ENCODE measurements at regions not wholly inside any gene's neighbourhood (a gene's known extent, or its start where the extent isn't known, plus 50 kb on each side); places are given as distances from the start of the nearest gene placed in this dataset.

- DNase-seq (ENCODE audit: low read depth, low spot score), result no peak
These were observed 1165.7 kb upstream of the NCAM2 start for GRCh38 chr21:19832551-19832950.

GRCh38 chr21:19833082-19833481, 1165.1 kb upstream of the NCAM2 start:
- DNase-seq (ENCODE audit: low read depth, low spot score), result no peak

DNA sequence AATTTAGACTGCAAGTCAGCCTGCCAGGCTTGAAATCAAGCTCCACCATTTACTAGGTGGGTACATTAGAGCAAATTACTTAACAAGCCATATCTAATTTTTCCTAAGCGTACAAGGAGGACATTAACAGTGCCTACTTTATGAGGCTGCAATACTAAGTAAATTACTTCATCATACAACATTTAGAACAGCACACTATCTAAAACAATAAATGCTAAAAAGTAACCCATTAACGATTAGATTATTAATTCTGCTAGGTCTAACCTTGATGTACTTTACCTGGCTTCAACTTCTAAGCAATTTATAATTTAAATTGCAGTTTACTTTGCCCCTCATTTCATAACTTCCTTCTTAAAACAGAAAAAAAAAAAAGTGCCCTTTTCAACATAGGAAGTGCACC, 1155.6 kb upstream of the NCAM2 start:
- DNase-seq (ENCODE audit: low read depth, low spot score), result no peak

GRCh38 chr21:19844334-19844733, 1153.9 kb upstream of the NCAM2 start:
- DNase-seq (ENCODE audit: low read depth, low spot score), result no peak

DNA sequence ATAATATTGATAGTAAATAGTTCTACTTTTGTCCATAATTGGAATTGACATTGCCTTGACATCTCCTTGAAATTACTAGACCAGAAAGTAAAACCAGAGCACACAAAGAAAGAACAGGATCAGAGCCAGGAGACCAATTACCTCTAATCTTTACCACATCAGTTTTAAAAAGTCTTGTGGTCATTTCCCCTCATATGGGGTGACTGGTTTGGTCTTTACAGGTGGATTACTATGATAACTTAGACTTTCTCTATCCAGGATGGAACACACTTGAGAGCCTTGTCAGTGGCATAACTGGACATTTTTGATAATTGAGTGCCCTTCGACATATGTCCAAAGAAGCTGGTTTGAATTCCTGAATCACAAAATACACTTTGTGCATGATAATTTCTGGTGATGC, 1148.1 kb upstream of the NCAM2 start:
- no peak for DNase-seq (ENCODE audit: low read depth, low spot score)

DNA sequence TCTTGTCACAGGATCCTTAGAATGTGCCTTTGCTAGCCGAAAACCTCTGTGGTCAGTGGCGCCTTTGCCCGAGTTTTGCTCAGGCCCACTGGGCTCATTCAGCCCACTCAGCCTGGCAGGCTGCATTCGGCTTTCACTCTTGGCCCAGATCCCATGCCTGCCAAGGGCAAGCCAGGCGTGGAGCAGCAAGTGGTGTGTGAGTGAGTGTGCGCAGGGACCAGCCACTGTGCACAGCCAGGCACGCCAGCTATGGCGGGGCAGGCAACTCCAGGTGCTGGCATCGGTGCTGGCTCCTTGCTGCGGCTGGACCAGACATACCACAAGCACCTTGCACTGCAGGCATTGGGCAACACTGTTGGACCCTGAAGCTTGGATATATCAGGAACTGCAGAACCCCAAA, 1145.1 kb upstream of the NCAM2 start:
- DNase-seq (ENCODE audit: low read depth, low spot score), result no peak

DNA sequence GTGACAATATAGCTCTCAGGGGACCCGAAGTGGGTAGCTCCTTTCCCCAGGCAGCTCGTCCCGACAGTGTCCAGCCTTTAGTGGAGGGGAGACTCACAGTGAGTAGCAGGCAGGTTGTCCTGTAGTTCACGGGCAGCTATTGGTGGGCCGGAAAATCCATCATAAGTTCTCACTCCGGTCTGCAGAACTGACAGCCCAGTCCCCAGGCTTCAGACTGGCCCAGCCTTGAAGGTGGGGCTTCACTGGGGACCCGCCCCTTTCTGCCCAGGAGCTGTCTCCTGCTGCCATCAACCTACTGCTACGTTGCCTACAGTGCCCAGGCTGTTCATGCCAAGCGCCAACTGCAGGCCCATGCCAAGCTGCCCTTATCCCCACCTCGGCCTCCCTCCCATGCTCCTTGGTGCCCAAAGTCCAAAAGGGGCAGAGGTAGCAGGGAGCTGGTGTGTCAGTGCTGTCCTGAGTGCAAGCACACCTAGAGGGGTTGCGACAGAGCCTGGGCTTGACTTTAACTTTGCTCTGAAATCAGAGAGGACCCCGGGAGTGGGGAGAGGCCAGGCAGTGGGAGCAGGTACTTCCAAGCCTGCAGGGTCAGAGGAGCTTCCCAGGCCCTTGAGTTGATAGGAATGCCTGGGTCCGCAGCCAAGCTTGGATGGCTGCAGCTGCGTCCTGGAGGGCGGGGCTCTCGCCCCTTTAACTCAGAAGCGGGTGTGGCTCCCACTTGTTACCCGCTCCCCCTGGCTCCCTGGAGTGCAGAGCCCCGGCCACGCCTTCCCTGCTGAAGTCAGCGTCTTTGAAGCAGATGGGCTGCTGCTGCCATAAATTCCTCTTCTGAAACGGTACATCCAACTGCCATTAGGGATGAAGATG, 1144.3 kb upstream of the NCAM2 start:
- no peak for DNase-seq (ENCODE audit: low read depth, low spot score)

GRCh38 chr21:19855522-19855921, 1142.7 kb upstream of the NCAM2 start:
- no peak for DNase-seq (ENCODE audit: low read depth, low spot score)

DNA sequence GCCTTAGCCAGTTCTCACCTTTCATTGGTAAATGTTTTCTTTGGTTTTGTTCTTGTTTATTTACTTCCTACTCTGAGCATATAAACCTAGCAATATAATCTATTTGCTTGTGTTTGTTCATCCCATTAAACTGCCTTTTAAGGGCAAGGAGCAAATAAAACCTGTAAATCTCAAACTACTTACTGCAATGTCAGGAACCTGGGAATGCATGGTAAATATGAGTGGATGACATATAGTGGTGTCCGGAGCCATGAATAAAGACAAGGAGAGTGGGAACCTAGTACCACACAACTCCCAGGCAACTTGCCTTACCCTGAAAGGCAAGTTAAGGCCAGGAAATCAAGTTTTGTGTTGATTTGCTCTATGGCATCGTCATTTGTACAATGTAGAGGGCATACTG, 1133.7 kb upstream of the NCAM2 start:
- DNase-seq (ENCODE audit: low read depth, low spot score), result no peak

DNA sequence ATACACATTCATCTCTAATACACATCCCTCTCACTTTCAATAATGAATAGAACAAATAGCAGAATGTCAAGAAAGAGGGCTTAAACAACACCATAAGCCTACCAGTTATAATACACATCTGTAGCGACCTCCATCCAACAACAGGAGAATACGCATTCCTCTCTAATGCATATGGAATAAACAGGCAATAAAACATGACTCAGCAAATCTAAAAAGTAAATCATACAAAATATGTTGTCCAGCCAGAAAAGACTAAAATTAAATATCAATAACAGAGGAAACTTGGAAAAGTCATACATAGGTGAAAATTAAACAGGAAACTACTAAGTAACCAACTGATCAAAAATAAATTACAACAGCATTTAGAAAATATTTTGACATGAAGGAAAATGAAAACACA, 1127.5 kb upstream of the NCAM2 start:
- DNase-seq (ENCODE audit: low read depth, low spot score), result no peak

GRCh38 chr21:19874521-19874920, 1123.7 kb upstream of the NCAM2 start:
- no peak for DNase-seq (ENCODE audit: low read depth, low spot score)

- no peak for DNase-seq (ENCODE audit: low read depth, low spot score)
These were observed 1120.1 kb upstream of the NCAM2 start for GRCh38 chr21:19878133-19878532.

GRCh38 chr21:19899645-19900044, 1098.6 kb upstream of the NCAM2 start:
- no peak for DNase-seq (ENCODE audit: low read depth, low spot score)

- no peak for DNase-seq (ENCODE audit: low read depth, low spot score)
These were observed 1098.1 kb upstream of the NCAM2 start for GRCh38 chr21:19900149-19900548.

DNA sequence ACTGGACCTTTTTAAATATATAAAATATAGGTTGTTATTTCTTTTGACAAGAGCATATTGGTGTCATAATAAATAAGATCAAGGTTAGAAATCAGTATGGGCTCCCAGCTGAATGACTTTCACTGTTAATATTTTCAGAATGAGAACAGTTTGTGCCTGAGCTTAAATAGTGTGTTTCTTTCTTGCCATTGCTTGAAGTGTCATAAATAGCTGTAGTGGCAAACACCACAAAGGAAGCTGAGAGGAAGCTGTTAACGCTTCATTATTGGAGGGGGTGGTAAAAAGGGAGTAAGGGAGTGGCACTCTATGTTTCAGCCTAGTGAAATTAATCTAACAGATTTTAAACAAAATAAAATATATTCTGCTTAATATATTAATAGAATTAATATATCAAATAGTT, 1089.8 kb upstream of the NCAM2 start:
- DNase-seq (ENCODE audit: low read depth, low spot score), result no peak

DNA sequence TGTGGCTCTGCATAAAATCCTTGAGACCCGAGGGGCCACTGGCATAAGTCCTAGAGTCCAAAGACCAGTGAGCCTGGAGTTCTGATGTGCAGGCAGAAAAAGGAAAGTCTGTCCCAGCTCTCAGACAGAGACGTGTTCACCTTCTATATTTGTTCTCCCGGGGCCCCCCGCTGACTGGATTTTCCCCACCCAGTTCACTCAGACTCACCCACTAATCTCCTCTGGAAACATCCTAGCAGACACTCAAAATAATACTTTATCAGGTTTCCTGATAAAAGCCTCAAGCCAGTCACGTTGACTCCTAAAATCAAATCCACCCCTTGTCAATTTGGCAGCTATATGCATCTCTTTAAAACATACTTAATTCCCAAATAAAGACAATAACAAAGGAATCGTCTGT, 1084.2 kb upstream of the NCAM2 start:
- DNase-seq (ENCODE audit: low read depth, low spot score), result no peak

GRCh38 chr21:19921211-19921610, 1077.0 kb upstream of the NCAM2 start:
- DNase-seq (ENCODE audit: low read depth, low spot score), result no peak

DNA sequence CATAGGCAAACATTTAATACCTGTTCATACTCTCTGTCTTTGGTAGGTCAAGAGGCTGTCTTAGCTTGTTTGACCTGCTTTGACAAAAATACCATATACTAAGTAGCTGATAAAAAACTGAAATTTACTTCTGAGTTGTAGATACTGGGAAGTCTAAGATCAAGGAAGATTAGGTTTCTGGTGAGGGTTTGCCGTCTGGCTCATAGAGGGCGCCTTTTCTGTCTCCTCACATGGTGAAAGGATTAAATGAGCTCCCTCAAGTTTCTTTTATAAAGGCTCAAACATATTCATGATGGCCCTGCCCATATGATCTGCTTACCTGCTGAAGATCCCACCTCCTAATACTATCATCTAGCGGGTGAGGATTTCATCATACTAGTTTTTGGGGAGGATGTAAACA, 1076.1 kb upstream of the NCAM2 start:
- DNase-seq (ENCODE audit: low read depth, low spot score), result no peak

DNA sequence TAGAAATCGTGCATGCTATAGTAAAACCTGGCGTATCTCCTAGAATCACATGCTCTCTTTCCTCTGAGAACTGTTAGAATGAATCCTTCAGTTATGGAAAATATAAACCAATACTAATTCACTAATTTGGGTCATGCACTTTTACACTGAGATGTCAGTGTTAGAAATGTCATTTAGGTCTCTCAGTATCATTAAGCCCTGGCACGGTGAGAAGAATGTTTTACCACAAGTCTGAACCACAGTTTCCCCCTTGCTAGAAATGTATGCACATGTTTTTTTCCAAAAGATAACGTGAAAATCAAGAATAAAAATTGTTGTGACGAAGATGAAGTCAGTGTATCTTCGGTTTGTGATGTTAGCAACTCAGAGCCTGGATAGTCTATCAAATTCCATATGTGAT, 1062.7 kb upstream of the NCAM2 start:
- no peak for DNase-seq (ENCODE audit: low read depth, low spot score)

GRCh38 chr21:19937619-19938018, 1060.6 kb upstream of the NCAM2 start:
- DNase-seq (ENCODE audit: low read depth, low spot score), result no peak

DNA sequence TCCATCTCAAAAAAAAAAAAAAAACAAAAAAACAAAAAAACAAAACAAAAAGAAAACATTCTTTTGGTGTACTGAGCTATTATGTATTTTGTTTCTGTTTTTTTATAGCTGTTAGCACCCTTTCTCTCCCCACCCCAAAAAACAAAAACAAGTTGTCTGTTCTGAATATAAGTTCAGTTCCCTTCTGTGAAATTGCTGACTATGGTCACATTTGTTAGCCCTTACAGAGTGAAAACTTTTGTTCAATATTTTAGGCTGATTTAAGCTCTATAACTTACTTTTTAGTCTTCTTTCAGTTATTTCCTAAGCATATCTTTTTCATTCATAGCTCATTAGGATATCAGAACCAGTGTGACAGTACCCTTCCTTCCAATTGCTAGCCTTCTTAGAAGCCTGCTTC, 1056.6 kb upstream of the NCAM2 start:
- DNase-seq (ENCODE audit: low read depth, low spot score), result no peak

DNA sequence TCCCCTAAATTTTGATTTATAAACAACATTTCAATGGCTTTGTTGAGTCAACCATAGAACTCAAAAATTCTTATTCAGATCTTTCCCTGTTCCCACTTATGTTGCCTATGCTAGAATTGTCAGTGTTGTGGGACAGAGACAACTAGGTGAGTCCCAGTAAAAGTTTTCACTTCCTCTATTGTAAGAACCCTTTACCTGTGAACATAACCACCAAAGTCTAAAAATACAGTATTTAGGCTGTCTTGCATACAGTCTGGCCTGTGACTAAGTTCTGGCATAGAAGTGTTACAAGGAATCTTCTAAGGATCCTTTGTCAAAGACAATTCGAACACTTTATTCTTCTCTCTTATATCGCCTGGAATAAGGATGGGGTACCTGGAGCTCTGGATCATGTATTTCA, 1047.9 kb upstream of the NCAM2 start:
- no peak for DNase-seq (ENCODE audit: low read depth, low spot score)

GRCh38 chr21:19969156-19969555, 1029.1 kb upstream of the NCAM2 start:
- no peak for DNase-seq (ENCODE audit: low read depth, low spot score)

GRCh38 chr21:19981938-19982337, 1016.3 kb upstream of the NCAM2 start:
- no peak for DNase-seq (ENCODE audit: low read depth, low spot score)
